Mucosa of stomach (tissue), 1 donor: ENCODE measurements at regions not wholly inside any gene's neighbourhood (a gene's known extent, or its start where the extent isn't known, plus 50 kb on each side); places are given as distances from the start of the nearest gene placed in this dataset.
"Not testable (repeated sequence)": the region's sequence is repeated elsewhere in the genome, so short reads cannot be mapped to it uniquely, and the experiment has no call there.

Experiments
- H3K27me3 ChIP-seq: one replicate; pipeline ENCODE4 v1.7.0; 2013; ENCODE audit warnings: mild to moderate bottlenecking, low read length; ENCODE audit not compliant: control insufficient read depth, insufficient read depth
- H3K36me3 ChIP-seq: one replicate; pipeline ENCODE4 v1.7.0; 2013; ENCODE audit warnings: low read length; ENCODE audit not compliant: control insufficient read depth, insufficient read depth
- H3K4me1 ChIP-seq: one replicate; pipeline ENCODE4 v1.7.0; 2013; ENCODE audit warnings: mild to moderate bottlenecking, low read length; ENCODE audit not compliant: control insufficient read depth, insufficient read depth
- H3K4me3 ChIP-seq: one replicate; pipeline ENCODE4 v1.7.0; 2013; ENCODE audit warnings: low read length
- H3K9ac ChIP-seq: one replicate; pipeline ENCODE4 v1.7.0; 2013; ENCODE audit warnings: mild to moderate bottlenecking, low read length, moderate library complexity
- H3K9me3 ChIP-seq: one replicate; pipeline ENCODE4 v1.7.0; 2013; ENCODE audit warnings: mild to moderate bottlenecking, low read length, moderate library complexity; ENCODE audit not compliant: control insufficient read depth
- donor health status: Pancreatic carcinoma.

DNA sequence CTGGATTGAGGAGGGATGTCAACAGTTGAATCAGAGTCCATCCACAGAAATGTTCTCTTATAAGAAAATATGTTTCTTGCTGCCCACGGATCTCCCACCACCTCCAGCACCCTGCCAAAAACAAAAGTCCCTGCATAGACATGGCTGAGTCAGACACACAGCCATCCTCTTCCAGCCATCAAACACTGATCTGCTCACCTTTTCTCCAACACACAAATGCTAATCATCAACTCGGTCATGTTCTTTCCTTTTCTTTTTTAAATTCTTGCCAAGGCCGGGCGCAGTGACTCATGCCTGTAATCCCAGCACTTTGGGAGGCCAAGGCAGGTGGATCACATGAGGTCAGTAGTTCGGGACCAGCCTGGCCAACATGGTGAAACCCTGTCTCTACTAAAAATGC, 110.7 kb upstream of the IL12A start:
- H3K4me3 ChIP-seq: no peak overlapping the region
- H3K36me3 ChIP-seq: no peaks in the 10 kb centered on the region
- H3K4me1 ChIP-seq: no peaks in the 10 kb centered on the region

DNA sequence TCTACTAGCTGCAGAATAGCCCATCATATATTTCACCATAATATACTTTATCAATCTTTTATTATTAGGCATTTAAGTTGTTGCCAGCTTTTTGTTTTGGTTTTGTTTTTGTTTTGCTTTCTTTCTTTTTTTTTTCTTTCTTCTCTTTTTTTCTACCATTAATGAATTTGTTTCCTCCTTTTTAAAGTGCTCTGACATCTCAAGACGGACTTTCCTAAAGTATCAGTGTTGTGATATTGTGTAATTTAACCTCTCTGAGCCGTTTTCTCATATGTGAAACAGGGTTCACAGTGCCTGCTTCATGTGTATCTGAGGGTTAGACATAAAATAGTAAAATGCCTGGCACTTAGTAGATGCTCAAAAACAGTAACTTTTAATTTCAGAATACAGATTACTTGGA, 109.5 kb upstream of the IL12A start:
- Histone ChIP-seq H3K36me3 (no peaks in the 10 kb centered on the region), H3K9ac (no peak overlapping the region), H3K4me3 (no peak overlapping the region), H3K27me3 (no peaks in the 10 kb centered on the region), H3K4me1 (no peaks in the 10 kb centered on the region), H3K9me3 (no peaks in the 10 kb centered on the region)

More for the DNA sequence above, 110.7 kb upstream of the IL12A start:
- Histone ChIP-seq H3K9ac (no peak overlapping the region), H3K9me3 (no peaks in the 10 kb centered on the region), H3K27me3 (no peaks in the 10 kb centered on the region)

DNA sequence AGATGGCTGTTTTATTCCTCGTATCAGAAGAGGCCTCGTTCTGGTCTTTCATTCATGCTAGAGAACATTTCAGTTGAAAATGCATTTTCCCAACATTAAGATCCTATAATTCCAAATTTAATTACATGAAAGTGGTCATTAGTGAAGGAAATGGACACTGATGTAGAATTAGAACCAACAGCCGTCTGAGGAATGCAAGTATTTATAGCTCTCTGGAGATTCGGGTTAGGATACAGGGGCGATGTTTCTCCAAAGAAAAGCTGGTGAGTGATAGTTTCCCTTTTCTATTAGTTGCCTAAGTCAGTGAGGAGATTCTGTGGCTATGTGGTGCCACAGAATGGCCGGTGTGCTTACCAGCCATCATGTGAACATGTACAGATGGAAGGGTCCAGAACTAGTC, 109.0 kb upstream of the IL12A start:
- H3K4me3 ChIP-seq: no peak overlapping the region
- no peaks in the 10 kb centered on the region for H3K4me1 ChIP-seq
- no peaks in the 10 kb centered on the region for H3K36me3 ChIP-seq
- no peak overlapping the region for H3K9ac ChIP-seq
- no peaks in the 10 kb centered on the region for H3K27me3 ChIP-seq
- no peaks in the 10 kb centered on the region for H3K9me3 ChIP-seq

DNA sequence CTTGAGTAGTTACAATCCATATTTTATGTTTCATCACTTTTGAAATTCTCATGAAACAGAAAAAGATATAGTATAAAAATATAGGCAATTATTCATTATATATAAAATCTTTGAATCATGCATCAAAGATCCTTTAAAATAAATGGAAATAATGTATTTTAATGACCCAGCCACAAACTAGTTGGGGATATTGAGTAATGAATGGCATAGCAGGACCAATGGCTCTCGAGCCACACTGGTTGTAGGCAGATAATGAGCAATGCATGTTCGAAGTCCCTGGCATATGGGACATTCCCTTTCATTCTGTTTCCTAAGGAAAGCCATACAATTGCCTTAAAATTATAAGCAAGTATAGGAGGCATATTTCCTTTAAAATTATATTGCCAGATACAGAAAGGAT, 107.4 kb upstream of the IL12A start:
- Histone ChIP-seq H3K36me3 (no peaks in the 10 kb centered on the region), H3K9ac (no peak overlapping the region), H3K4me1 (no peaks in the 10 kb centered on the region), H3K9me3 (no peaks in the 10 kb centered on the region), H3K4me3 (no peak overlapping the region), H3K27me3 (no peaks in the 10 kb centered on the region)

DNA sequence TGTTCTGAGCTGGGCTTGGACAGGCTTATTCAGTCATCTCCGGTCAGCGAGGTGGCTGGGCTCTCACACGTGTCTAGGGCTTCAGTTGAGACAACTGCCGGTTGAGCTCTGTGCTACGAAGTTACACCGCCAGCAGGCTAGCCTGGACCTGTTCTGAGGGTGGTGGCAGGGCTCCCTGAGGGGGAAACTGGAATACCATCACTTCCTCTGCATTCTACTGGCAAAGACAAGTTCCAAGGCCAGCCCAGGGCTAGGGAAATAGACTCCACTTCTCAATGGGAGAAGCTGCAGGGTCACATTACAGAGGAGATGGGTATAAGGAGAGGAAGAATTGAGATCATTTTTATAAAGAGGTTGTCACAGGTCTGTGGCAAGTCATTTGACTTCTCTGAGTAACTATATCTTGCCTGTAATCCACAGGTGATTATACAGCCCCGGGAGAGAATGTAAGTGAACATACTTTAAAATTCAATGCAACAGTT, 106.8 kb upstream of the IL12A start:
- Histone ChIP-seq H3K36me3 (no peaks in the 10 kb centered on the region), H3K9ac (no peak overlapping the region), H3K27me3 (no peaks in the 10 kb centered on the region), H3K9me3 (no peaks in the 10 kb centered on the region), H3K4me3 (no peak overlapping the region), H3K4me1 (no peaks in the 10 kb centered on the region)

DNA sequence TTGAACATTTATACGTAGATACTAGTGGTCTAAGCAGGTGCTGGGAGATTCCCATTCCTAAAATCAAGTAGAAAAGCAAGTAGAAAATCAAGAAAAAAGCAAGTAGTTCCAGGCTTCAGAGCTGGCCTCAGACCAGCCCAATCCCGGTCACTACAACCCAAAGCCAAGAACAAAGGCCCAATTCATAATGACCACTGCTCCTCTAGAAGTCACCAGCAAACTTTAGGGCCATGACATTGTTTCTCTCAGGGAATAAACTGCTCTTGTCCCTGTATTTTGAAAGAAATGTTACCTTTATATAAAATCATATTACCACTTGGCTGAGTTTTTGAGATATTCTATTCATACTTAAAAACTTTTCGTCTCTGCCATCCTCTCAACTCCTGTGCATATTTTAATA, 106.3 kb upstream of the IL12A start:
- H3K36me3 ChIP-seq: no peaks in the 10 kb centered on the region
- no peak overlapping the region for H3K9ac ChIP-seq
- H3K4me1 ChIP-seq: no peaks in the 10 kb centered on the region

DNA sequence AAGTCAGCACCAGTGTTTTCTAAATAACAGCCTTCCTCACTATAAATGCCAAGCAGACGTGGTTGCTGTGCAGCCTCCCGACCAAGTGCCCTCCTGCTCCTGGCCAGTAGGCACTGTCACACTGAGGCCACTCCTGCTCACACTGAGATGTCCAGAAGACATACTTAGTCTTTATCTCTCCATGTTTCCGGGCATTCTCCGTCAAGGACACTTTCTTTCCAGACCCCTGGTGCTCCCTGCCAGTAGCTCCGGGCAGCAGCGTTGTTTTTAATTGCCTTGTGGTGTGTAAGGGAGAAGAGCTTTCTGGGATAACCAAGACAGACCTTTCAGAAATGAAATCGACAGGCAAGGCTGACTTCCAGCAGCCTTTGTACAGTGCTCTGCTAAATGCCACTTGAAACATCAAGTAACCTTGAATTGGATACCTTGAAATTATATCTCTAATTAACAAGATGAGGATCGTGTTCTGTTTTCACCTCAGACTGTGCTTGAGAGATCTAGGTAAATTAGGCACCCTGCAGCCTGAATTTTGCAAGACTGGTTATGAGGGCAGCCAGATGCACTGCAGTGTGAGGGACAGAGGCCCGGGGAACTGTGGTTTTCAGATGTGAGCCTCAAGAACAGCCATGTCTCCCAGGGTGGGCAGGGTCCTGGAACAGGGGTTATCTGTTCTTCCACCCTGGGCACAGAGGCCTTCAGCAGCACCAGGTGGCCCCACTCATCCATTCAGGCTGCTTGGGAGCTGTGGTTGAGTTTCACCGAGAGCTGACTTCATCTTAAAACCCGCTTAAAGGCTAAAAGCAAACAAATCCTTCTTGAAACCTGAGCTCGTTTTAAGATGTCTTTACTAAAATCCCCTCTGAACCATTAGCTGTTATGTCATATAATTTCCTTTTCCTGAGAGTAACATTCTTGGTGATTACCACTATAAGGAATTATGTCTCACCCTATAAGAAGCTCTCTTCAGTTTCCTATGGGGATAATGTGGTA, 105.5 kb upstream of the IL12A start:
- Histone ChIP-seq H3K9me3 (no peaks in the 10 kb centered on the region), H3K36me3 (no peaks in the 10 kb centered on the region), H3K9ac (no peak overlapping the region), H3K27me3 (no peaks in the 10 kb centered on the region), H3K4me3 (no peak overlapping the region), H3K4me1 (no peaks in the 10 kb centered on the region)

More for the DNA sequence above, 106.3 kb upstream of the IL12A start:
- H3K4me3 ChIP-seq: no peak overlapping the region
- H3K9me3 ChIP-seq: no peaks in the 10 kb centered on the region
- no peaks in the 10 kb centered on the region for H3K27me3 ChIP-seq

DNA sequence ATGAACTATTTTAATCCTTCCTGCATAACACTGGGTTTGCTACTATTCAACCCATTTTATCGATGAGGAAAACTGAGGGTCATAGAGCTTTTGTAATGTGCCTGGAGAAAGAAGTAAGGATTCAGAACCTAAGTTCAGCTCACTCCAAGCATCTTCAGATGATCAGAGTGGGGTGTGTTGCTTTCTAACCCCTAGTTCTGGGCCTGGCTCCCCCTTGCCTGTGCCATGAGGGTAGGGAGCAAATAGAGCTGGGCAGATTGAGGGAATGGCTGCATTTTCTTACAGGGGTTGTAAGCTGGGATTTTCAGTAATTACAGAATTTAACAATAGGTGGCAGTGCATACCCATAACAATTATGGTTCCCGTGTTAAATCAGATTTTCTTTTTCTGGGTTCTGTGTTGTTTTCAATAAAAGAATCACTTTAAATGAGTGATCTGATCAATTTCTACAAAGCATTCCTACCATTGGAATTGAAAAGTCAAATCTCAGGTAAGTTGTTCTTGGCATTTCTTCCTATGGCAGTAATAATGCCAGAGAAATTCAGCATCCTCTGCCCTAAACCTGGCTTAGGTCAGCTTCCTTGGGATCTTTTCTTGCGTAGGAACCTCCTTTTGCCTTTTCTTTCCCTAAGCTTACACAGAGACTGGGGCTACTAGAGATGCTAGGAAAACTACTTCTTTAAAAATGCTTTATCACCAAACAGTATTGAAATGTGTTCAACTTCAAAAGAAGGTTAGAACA, 103.8 kb upstream of the IL12A start:
- no peak overlapping the region for H3K4me3 ChIP-seq
- H3K4me1 ChIP-seq: no peaks in the 10 kb centered on the region
- no peaks in the 10 kb centered on the region for H3K9me3 ChIP-seq
- no peaks in the 10 kb centered on the region for H3K27me3 ChIP-seq
- no peak overlapping the region for H3K9ac ChIP-seq
- no peaks in the 10 kb centered on the region for H3K36me3 ChIP-seq

DNA sequence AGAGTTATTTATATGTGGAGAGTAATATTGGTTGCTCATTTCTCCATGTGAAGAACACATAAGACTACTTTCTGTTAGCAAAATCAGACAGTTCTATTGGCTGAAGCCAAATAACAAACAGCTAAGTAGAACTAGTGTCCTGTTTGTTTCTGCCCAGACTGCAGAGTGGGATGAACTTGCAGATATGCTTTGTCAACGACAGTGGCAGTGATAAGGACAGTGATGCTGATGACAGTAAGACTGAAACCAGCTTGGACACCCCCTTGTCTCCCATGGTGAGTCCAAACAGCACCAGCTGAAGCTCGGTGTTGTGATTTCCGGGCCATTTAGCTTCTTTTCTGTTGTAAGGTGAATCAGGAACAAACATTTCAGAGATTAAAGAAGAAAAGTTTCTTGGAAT, 102.6 kb upstream of the IL12A start:
- Histone ChIP-seq H3K36me3 (no peaks in the 10 kb centered on the region), H3K9me3 (no peaks in the 10 kb centered on the region), H3K4me1 (no peaks in the 10 kb centered on the region), H3K9ac (no peak overlapping the region), H3K27me3 (no peaks in the 10 kb centered on the region), H3K4me3 (no peak overlapping the region)

DNA sequence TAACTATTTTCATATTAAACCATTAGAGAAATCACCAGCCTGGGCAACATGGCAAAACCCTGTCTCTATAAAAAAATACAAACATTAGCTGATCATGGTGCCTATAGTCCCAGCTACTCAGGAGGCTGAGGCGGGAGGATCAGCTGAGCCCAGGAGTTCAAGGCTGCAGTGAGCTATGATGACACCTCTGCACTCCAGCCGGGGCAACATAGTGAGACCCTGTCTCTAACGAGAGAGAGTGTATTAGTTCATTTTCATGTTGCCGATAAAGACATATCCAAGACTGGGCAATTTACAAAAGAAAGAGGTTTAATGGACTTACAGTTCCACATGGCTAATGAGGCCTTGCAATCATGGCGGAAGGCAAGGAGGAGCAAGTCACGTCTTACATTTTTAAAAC, 102.1 kb upstream of the IL12A start:
- not testable (repeated sequence) for H3K27me3 ChIP-seq, H3K9ac ChIP-seq, H3K4me3 ChIP-seq, H3K4me1 ChIP-seq, H3K36me3 ChIP-seq, H3K9me3 ChIP-seq

DNA sequence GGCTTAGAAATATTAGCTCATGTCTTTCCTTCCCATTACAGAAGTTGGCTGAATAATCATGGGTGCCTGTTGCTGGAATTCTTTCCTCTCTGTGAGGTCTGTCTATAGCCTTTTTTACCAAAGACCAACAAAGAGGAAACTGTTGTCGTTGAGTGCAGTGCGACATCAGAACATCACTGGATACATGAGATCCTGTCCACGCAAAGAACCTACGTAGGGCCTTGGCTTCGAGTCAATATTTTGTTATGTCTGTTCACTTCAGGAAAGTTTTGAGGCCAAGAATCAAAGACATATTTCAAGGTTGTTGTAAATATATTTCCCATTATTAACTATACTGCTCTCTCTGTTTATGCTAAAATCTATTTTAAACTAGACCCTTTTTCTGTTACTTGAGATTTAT, 101.5 kb upstream of the IL12A start:
- Histone ChIP-seq H3K4me1 (no peaks in the 10 kb centered on the region), H3K4me3 (no peak overlapping the region), H3K27me3 (no peaks in the 10 kb centered on the region), H3K36me3 (no peaks in the 10 kb centered on the region), H3K9me3 (no peaks in the 10 kb centered on the region), H3K9ac (no peak overlapping the region)

DNA sequence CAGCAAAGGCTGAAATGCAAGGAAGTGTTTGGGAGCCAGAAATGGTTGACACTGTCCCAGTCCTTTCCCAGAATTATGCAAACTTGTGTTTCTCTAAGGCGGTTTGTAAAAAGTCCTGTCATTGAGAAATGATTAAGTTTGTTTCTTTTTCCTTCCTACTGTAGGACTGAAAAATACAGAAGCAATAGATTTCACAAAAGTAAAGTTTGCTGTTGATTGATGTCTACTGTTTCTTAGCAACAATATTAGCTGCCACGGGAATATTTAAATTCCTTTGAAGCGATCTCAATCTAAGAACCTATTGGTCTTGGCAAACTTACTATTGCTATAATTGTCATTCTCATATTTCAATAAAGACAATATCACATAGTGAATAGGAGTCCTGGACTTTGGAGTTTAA, 100.7 kb upstream of the IL12A start:
- Histone ChIP-seq H3K36me3 (no peaks in the 10 kb centered on the region), H3K4me3 (no peak overlapping the region), H3K4me1 (no peaks in the 10 kb centered on the region), H3K9ac (no peak overlapping the region), H3K9me3 (no peaks in the 10 kb centered on the region), H3K27me3 (no peaks in the 10 kb centered on the region)
